Dendritic cell treated with granulocyte-macrophage colony-stimulating factor and Interleukin-4, amounts not matched to agents 40 ng/mL and 50 ng/mL, for 4 days (primary cell): ENCODE measurements at regions not wholly inside any gene's neighbourhood (a gene's known extent, or its start where the extent isn't known, plus 50 kb on each side); places are given as distances from the start of the nearest gene placed in this dataset.
"Not testable (repeated sequence)": the region's sequence is repeated elsewhere in the genome, so short reads cannot be mapped to it uniquely, and the experiment has no call there.

Experiments
- H3K27ac Mint-ChIP-seq: one replicate; pipeline ENCODE4 v1.8.0; 2022; ENCODE audit warnings: mild to moderate bottlenecking, mixed read lengths
- H3K27me3 Mint-ChIP-seq: one replicate; pipeline ENCODE4 v1.8.0; 2022; ENCODE audit warnings: mild to moderate bottlenecking, mixed read lengths
- H3K36me3 Mint-ChIP-seq: one replicate; pipeline ENCODE4 v1.8.0; 2022; ENCODE audit warnings: low read depth, mixed read lengths
- H3K4me1 Mint-ChIP-seq: one replicate; pipeline ENCODE4 v1.8.0; 2022; ENCODE audit warnings: low read depth, mixed read lengths
- H3K4me3 Mint-ChIP-seq: one replicate; pipeline ENCODE4 v1.8.0; 2022; ENCODE audit warnings: mild to moderate bottlenecking, moderate library complexity, mixed read lengths
- H3K9me3 Mint-ChIP-seq: one replicate; pipeline ENCODE4 v1.8.0; 2022; ENCODE audit warnings: mixed read lengths
- intact Hi-C: fragments of 100-400 bp; cut with micrococcal nuclease; formaldehyde crosslinking; loops from one replicate; pipeline ENCODE4 v1.15.0; 2022

DNA sequence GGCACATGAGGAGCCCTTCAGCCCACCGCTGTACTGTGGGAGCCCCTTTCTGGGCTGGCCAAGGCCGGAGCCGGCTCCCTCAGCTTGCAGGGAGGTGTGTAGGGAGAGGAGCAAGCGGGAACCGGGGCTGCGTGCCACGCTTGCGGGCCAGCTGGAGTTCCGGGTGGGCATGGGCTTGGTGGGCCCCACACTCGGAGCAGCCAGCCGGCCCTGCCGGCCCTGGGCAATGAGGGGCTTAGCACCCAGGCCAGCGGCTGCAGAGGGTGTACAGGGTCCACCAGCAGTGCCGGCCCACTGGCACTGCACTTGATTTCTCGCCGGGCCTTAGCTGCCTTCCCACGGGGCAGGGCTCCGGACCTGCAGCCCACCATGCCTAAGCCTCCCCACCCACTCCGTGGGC lies 150.5 kb downstream of the OR4C45 start:
- H3K4me1 Mint-ChIP-seq, H3K27ac Mint-ChIP-seq, H3K36me3 Mint-ChIP-seq, H3K27me3 Mint-ChIP-seq, H3K4me3 Mint-ChIP-seq, intact Hi-C loops: not testable (repeated sequence)
- peaks cover 40% of the 10 kb centered on the region for H3K9me3 Mint-ChIP-seq

DNA sequence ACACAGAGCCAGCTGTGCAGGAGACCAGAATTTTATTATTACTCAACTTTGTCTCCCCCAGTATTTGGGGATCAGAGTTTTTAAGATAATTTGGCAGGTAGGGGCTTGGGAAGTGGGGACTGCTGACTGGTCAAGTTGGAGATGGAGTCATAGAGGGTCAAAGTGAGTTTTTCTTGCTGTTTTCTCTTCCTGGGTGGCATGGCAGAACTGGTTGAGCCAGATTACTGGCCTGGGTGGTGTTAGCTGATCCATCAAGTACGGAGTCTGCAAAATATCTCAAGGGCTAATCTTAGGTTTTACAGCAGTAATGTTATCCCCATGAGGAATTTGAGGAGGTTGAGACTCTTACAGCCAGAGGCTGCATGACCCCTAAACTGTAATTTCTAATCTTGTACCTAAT lies 153.5 kb downstream of the OR4C45 start:
- peaks cover 31% of the 10 kb centered on the region for H3K9me3 Mint-ChIP-seq
- no peaks in the 10 kb centered on the region for H3K36me3 Mint-ChIP-seq
- H3K4me1 Mint-ChIP-seq = no peaks in the 10 kb centered on the region
- no peak overlapping the region for H3K4me3 Mint-ChIP-seq
- H3K27me3 Mint-ChIP-seq = no peaks in the 10 kb centered on the region
- intact Hi-C loops = no loop called here
- H3K27ac Mint-ChIP-seq = no peak overlapping the region

DNA sequence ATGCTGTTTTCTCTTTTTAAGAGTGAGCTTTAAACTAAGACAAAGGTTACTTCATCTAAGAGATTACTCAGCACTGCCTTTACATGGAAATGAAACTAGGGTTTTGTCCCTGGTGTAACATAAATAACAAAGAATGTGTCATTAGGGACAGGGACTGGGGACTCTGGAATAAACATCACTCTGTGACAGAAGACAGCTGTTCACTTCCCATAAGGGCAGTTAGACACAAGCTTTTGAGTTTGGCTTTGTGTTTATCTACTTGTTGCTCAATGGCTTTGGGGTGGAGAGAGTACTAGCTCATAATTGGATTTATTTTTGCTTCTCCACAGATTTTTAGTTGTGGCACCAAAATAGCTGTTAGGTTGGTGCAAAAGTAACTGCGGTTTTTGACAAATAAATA lies 154.5 kb downstream of the OR4C45 start:
- H3K9me3 Mint-ChIP-seq = peaks cover 33% of the 10 kb centered on the region
- no peak overlapping the region for H3K27ac Mint-ChIP-seq
- no peaks in the 10 kb centered on the region for H3K36me3 Mint-ChIP-seq
- H3K4me1 Mint-ChIP-seq = no peaks in the 10 kb centered on the region
- no peaks in the 10 kb centered on the region for H3K27me3 Mint-ChIP-seq
- intact Hi-C loops = no loop called here
- no peak overlapping the region for H3K4me3 Mint-ChIP-seq

DNA sequence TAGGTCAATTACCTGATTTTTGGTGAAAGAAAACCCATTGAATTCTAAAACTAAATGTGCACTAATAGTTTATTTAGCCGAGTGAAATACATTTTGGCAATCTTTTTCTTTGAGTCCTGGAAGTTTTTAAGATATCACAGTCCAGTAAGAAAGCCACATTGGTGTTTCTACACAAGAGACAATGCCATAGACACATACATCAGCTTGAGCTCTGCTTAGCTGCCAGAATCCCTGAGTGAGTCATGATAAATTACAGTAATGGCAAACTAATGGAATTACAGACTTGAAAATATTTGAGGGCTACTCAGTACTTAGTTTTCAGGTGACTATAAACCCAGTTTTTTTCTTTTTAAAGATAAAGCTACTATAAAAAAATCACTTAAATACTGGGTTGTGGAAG lies 155.4 kb downstream of the OR4C45 start:
- Mint-ChIP-seq H3K4me3 (no peak overlapping the region), H3K9me3 (peaks cover 41% of the 10 kb centered on the region), H3K27me3 (no peaks in the 10 kb centered on the region), H3K27ac (no peak overlapping the region), H3K4me1 (no peaks in the 10 kb centered on the region), H3K36me3 (no peaks in the 10 kb centered on the region)
- intact Hi-C loops = no loop called here

DNA sequence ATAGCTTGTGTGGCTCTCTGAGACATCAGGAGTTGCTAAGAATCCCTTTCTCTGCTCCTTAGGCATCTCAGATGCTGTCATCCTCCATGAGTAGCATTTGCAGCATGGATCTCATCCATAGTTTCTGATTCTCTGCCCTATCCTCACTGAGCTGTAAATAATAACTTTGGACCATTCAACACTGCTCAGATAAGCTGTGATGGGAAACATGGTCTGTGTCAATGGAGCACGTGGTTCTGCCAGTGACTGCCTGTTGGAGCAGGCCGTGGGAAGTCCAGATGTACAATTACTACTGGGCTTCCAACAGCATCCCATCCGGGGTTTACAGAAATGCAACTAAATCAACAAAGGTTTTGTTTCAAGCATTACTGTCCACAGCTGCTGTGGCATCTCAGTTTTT lies 160.1 kb downstream of the OR4C45 start:
- Mint-ChIP-seq H3K27me3 (no peaks in the 10 kb centered on the region), H3K27ac (no peak overlapping the region), H3K4me3 (no peak overlapping the region), H3K9me3 (peaks cover 44% of the 10 kb centered on the region), H3K4me1 (no peaks in the 10 kb centered on the region), H3K36me3 (no peaks in the 10 kb centered on the region)
- intact Hi-C loops = no loop called here

DNA sequence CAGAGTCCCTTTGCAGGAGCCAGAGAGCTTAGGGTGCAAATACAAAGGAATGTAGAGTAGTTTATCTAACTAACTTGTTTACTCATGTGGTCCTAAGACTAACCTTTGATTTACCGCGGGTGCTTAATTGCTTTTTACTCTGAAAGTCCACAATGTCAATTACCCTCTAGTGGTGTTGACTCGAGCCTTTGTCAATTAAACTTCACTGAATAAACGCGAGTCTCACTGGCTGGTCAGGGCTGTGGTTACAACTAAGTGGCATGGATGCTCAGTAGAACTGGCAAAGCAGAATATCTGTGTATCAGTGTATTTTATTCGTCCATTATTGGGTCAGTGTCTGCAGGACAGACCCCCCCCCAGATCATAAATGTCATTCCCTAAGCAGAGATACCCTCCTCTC lies 181.7 kb downstream of the OR4C45 start:
- Mint-ChIP-seq H3K4me1 (no peaks in the 10 kb centered on the region), H3K36me3 (no peaks in the 10 kb centered on the region), H3K27me3 (no peaks in the 10 kb centered on the region), H3K4me3 (no peak overlapping the region), H3K27ac (no peak overlapping the region), H3K9me3 (peaks cover 62% of the 10 kb centered on the region)
- intact Hi-C loops = no loop called here

DNA sequence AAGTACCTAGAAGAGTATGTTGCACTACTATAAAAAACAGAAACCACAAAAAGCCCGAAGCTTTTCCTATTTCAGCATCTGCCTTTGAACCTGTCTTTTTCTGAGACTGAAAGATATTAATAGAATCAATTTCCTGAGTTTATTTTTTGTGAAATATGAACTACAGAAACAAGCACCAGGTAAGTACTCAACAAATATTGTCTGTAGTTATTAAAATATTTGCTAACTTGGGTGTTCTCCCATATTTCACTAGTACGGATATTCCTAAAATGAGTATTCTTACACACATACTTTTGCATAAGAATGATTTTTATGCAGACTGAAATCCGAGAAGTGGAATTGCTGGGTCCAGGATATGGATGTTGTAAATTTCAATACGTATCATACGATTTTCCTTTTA lies 188.0 kb downstream of the OR4C45 start:
- intact Hi-C loops = no loop called here
- Mint-ChIP-seq H3K4me3 (no peak overlapping the region), H3K27ac (no peak overlapping the region), H3K9me3 (peaks cover 29% of the 10 kb centered on the region), H3K27me3 (no peaks in the 10 kb centered on the region), H3K4me1 (no peaks in the 10 kb centered on the region), H3K36me3 (no peaks in the 10 kb centered on the region)

DNA sequence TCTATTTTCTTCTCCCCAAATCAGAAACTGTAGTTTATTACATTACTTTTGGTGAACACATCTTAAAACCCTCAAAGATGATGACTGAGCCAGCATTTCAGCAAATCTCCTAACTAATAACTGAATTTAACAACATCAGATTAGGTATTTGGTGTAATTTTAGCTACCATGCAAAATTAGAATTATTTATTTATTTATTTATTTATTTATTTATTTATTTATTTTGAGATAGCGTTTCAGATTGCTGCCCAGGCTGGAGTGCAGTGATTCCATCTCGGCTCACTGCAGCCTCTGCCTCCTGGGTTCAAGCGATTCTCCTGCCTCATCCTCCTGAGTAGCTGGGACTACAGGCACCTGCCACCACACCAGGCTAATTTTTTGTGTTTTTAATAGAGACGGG lies 205.7 kb downstream of the OR4C45 start:
- H3K27ac Mint-ChIP-seq, H3K36me3 Mint-ChIP-seq, H3K27me3 Mint-ChIP-seq, H3K4me3 Mint-ChIP-seq, intact Hi-C loops, H3K4me1 Mint-ChIP-seq: not testable (repeated sequence)
- H3K9me3 Mint-ChIP-seq = peaks cover 10% of the 10 kb centered on the region

DNA sequence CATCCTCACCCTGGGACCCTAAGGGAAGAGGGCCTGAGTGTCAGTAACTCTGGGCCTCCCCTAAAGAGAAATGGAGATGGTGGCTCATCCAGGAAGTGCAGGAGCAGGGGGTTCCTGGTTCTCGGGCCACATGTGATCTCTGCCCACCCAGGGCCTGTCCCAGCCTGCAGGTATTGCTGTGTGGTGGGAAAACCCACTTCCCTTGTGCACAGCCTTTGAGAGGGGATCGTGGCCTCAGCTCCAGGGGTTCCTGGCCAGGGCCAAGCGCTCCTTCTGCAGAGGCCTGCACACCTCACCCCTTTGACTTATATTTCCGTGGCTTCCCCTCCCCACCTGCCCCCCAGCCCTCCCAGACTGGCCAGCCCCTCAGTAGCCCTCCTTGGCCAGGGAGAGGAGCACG lies 213.5 kb downstream of the OR4C45 start:
- intact Hi-C loops = no loop called here
- Mint-ChIP-seq H3K27ac (no peak overlapping the region), H3K36me3 (no peaks in the 10 kb centered on the region), H3K9me3 (peaks cover 36% of the 10 kb centered on the region), H3K4me1 (no peaks in the 10 kb centered on the region), H3K27me3 (no peaks in the 10 kb centered on the region), H3K4me3 (no peak overlapping the region)

DNA sequence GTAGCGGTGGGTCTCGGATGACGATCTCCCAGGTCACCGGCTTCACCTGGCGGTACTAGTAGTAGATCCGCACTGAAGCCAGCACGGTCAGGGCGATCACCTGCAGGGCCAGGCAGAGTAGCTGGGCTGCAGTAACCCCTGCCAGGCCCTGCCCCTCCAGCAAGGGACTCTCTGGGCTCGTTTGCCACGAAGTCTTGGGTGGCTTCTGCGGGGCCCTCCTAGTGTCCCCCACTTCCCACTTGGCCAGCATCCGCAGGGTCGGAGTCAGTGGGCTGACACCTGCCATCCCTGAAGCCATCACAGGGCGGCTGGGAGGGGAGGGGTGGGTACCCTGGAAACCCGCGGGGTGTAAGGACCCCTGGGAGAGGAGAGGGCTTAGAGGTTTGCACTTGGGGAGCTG lies 214.0 kb downstream of the OR4C45 start:
- no peak overlapping the region for H3K27ac Mint-ChIP-seq
- intact Hi-C loops = no loop called here
- H3K36me3 Mint-ChIP-seq = no peaks in the 10 kb centered on the region
- H3K9me3 Mint-ChIP-seq = peaks cover 36% of the 10 kb centered on the region
- H3K27me3 Mint-ChIP-seq = no peaks in the 10 kb centered on the region
- no peaks in the 10 kb centered on the region for H3K4me1 Mint-ChIP-seq
- no peak overlapping the region for H3K4me3 Mint-ChIP-seq

DNA sequence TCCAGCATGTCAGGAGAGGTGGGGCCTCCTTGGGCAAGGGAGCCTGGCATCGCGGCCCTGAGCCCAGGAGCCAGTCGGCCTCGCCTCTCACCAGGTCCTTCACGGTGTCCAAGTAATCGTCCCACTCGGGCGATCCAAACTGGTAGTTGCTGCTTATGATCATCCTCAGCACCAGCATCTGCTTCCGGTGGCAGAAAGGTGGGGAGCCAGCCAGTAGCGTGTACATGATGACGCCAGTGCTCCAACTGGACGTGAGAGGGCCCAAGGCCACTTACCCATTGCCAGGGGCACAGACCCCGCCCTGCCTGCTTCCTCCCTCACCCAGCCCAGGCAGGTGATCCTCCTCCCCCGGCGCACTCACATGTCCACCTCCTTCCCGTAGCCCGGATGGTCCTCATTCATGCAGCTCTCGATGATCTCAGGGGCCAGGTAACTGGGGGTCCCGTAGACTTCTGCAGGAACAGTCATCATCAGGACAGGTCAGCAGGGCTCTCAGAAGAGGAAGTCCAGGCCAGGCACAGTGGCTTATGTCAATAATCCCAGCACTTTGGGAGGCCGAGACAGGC lies 214.7 kb downstream of the OR4C45 start:
- intact Hi-C loops = no loop called here
- Mint-ChIP-seq H3K4me1 (no peaks in the 10 kb centered on the region), H3K27ac (no peak overlapping the region), H3K36me3 (no peaks in the 10 kb centered on the region), H3K4me3 (no peak overlapping the region), H3K27me3 (no peaks in the 10 kb centered on the region), H3K9me3 (peaks cover 36% of the 10 kb centered on the region)

DNA sequence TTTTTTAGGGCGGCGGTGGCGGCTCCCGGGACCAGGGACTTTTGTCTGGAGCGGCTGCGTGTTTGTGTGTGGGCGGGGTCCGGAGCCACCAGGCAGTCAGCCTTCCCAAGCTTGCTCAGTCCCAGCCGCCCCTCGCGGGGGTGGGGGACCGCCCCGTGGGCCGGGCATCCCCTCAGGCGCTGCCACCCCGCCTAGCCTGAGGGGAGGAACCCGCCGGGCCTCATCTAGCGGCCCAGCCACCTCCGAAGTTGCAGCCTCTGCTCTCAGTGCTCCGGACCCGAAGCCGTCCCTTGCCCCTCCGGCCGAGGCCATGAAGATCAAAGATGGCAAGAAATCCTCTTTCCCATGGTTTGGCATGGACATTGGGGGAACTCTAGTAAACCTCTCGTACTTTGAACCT lies 235.2 kb downstream of the OR4C45 start:
- H3K36me3 Mint-ChIP-seq = no peaks in the 10 kb centered on the region
- no peaks in the 10 kb centered on the region for H3K4me1 Mint-ChIP-seq
- no peaks in the 10 kb centered on the region for H3K27me3 Mint-ChIP-seq
- intact Hi-C loops = no loop called here
- H3K9me3 Mint-ChIP-seq = peaks cover 73% of the 10 kb centered on the region
- H3K27ac Mint-ChIP-seq = no peak overlapping the region
- H3K4me3 Mint-ChIP-seq = no peak overlapping the region

DNA sequence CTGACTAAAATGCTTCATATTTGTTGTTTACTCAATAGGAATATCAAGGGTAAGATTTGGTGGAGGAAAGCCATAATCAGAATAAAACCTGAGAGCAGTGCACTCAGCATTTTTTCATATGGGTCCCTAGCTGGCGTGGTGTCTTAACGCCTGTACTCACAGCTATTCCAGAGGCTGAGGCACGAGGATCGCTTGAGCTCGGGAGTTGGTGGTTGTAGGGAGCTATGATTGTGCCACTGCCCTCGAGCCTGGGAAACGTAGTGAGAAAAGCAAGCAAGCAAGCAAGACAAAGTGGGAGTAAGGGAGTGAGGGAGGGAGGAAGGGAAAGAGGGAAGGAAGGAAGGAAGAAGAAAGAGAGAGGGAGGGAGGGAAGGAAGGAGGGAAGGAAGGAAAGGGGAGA lies 242.5 kb downstream of the OR4C45 start:
- intact Hi-C loops = no loop called here
- no peaks in the 10 kb centered on the region for H3K27me3 Mint-ChIP-seq
- H3K27ac Mint-ChIP-seq = no peak overlapping the region
- no peaks in the 10 kb centered on the region for H3K4me1 Mint-ChIP-seq
- peaks cover 82% of the 10 kb centered on the region for H3K9me3 Mint-ChIP-seq
- H3K36me3 Mint-ChIP-seq = no peaks in the 10 kb centered on the region
- H3K4me3 Mint-ChIP-seq = no peak overlapping the region

DNA sequence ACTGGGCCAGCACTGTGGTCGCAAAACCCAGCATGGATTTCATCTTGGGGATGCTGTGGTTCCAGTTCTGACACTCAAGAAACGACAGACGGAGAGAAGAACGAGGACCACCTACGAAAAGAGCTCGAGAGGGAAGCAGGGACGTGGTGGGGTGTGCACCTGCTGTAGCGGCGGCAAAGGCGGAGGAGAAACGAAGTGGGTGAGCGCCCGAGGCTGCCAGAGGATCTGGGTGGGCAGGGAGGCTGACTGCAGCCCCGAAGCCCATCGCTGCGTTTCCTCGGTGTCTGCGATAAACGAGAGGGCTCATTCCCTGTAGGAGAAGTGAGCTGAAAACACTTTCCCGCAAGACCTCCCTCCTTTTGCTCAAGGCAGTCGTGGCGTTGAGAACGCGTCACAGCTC lies 246.1 kb downstream of the OR4C45 start:
- Mint-ChIP-seq H3K9me3 (peaks cover 87% of the 10 kb centered on the region), H3K4me3 (no peak overlapping the region), H3K36me3 (no peaks in the 10 kb centered on the region), H3K27ac (no peak overlapping the region), H3K4me1 (no peaks in the 10 kb centered on the region), H3K27me3 (no peaks in the 10 kb centered on the region)
- intact Hi-C loops = no loop called here

DNA sequence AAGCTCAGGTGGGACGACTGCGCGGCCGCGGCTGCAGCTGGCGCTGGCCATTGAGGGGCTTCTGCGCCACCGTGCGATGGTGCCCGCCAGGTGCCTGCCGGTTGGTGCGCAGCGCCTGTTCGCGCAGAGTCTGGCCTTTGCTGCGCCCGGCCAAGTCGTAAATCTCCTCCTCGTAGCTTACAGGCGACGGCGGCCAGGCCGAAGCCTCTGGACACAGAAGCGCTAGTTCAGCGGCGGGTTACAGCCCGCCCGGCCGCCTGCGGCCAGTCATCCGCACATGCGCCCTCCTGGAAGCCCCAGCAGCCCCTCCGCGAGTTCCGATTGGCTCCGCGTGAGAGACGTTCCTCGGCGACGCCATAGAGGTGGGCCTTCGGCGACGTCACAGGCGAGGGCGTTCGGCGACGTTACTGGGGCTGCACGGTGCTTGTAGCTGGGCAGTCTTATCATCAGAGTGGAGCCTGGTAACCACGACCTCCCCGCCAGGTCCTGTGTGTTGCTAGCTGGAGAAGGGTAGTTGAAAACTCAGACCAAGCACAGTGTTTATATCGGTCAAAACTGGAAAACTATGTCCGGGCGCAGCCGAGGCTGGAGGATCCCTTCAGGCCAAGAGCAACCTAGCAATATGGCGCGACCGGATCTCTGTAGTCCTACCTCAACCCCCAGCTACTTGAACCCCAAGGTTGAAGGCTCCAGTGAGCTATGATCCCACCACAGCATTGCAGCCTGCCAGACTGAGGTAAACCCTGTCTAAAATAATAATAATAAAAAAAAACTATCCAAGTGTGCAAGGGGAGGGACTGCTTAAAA lies 265.7 kb downstream of the OR4C45 start:
- Mint-ChIP-seq H3K4me3 (no peak overlapping the region), H3K36me3 (no peaks in the 10 kb centered on the region), H3K27ac (no peak overlapping the region)

More for the DNA sequence above, 265.7 kb downstream of the OR4C45 start:
- H3K4me1 Mint-ChIP-seq = no peaks in the 10 kb centered on the region
- H3K9me3 Mint-ChIP-seq = peaks cover 40% of the 10 kb centered on the region
- intact Hi-C loops = no loop called here
- H3K27me3 Mint-ChIP-seq = no peaks in the 10 kb centered on the region
